NCI-H526 treated with DMSO at 0.1 percent for 48 hours (cell line): ENCODE measurements at regions not wholly inside any gene's neighbourhood (a gene's known extent, or its start where the extent isn't known, plus 50 kb on each side); places are given as distances from the start of the nearest gene placed in this dataset.

Source experiments
- DNase-seq: peaks from one replicate; lab custom pipeline; 2025; lab: John Stamatoyannopoulos, UW

- no peak for DNase-seq
Observed at GRCh38 chrX:65610481-65610880, 57.0 kb upstream of the MSN start.

- no peak for DNase-seq
Observed at GRCh38 chrX:65610040-65610439, 57.4 kb upstream of the MSN start.

GRCh38 chrX:65609237-65609636 is 58.2 kb upstream of the MSN start:
- no peak for DNase-seq

- no peak for DNase-seq
Observed at GRCh38 chrX:65608026-65608425, 59.4 kb upstream of the MSN start.

- DNase-seq: no peak
Observed at GRCh38 chrX:65607070-65607742, 60.2 kb upstream of the MSN start.

- DNase-seq: no peak
Observed at GRCh38 chrX:65602221-65602560, 65.3 kb upstream of the MSN start.

- no peak for DNase-seq
Observed at GRCh38 chrX:65601530-65602220, 65.8 kb upstream of the MSN start.

GRCh38 chrX:65601126-65601525 is 66.3 kb upstream of the MSN start:
- no peak for DNase-seq

- no peak for DNase-seq
Observed at GRCh38 chrX:65600106-65600505, 65.5 kb upstream of the LAS1L start.

GRCh38 chrX:65598559-65599147 is 64.1 kb upstream of the LAS1L start:
- DNase-seq: no peak

- no peak for DNase-seq
Observed at GRCh38 chrX:65596270-65597034, 61.9 kb upstream of the LAS1L start.

GRCh38 chrX:65595460-65595876 is 60.9 kb upstream of the LAS1L start:
- peak; percentile 29 for DNase-seq

GRCh38 chrX:65591206-65591605 is 56.6 kb upstream of the LAS1L start:
- DNase-seq: no peak

- DNase-seq: no peak
Observed at GRCh38 chrX:65589304-65589703, 54.7 kb upstream of the LAS1L start.

- DNase-seq: no peak
Observed at GRCh38 chrX:65588795-65589194, 54.2 kb upstream of the LAS1L start.

- no peak for DNase-seq
Observed at GRCh38 chrX:65587616-65588526, 53.3 kb upstream of the LAS1L start.

GRCh38 chrX:65586491-65586890 is 51.9 kb upstream of the LAS1L start:
- no peak for DNase-seq

- peak; percentile 41 for DNase-seq
Observed at GRCh38 chrX:65585226-65585625, 50.6 kb upstream of the LAS1L start.
